Heart left ventricle (tissue), 16 donors: ENCODE measurements at regions not wholly inside any gene's neighbourhood (a gene's known extent, or its start where the extent isn't known, plus 50 kb on each side); places are given as distances from the start of the nearest gene placed in this dataset.

Source experiments
- ATAC-seq, 4 donors: fragments of 200-7000 bp; cut with Tn5 transposase; one replicate each; pipeline ENCODE4 v1.9.1; 2020 to 2022; ENCODE audit warnings: moderate library complexity in 4 of 4, mild to moderate bottlenecking in 3 of 4, moderate number of reproducible peaks in 1 of 4
- DNase-seq, 5 donors: peaks; one replicate each; pipeline ENCODE4 v3.0.0-alpha.2; 2020
- H3K27ac ChIP-seq, 12 donors: fragments of 200-600 bp; sonication (generic) in 4 of 12; one replicate each; pipeline versions ENCODE4 v1.5.0 to v1.8.0; 2016 to 2022; ENCODE audit warnings: mild to moderate bottlenecking in 2 of 12
- H3K27me3 ChIP-seq, 9 donors: fragments of 200-600 bp; sonication (generic) in 2 of 9; one replicate each; pipeline versions ENCODE4 v1.5.1 to v1.8.0; 2016 to 2022; ENCODE audit warnings: mild to moderate bottlenecking in 3 of 9
- H3K36me3 ChIP-seq, 9 donors: fragments of 200-600 bp; sonication (generic) in 2 of 9; one replicate each; pipeline versions ENCODE4 v1.5.0 to v1.8.0; 2018 to 2022; ENCODE audit warnings: mild to moderate bottlenecking in 2 of 9
- H3K4me1 ChIP-seq, 12 donors: fragments of 200-600 bp; sonication (generic) in 4 of 12; one replicate each; pipeline versions ENCODE4 v1.5.0 to v1.8.0; 2016 to 2022; ENCODE audit warnings: mild to moderate bottlenecking in 3 of 12
- H3K4me3 ChIP-seq, 12 donors: fragments of 200-600 bp; sonication (generic) in 4 of 12; one replicate each; pipeline versions ENCODE4 v1.5.0 to v1.8.0; 2017 to 2022; ENCODE audit warnings: mild to moderate bottlenecking in 9 of 12, moderate library complexity in 4 of 12
- H3K9me3 ChIP-seq, 12 donors: fragments of 200-600 bp; sonication (generic) in 4 of 12; one replicate each; pipeline versions ENCODE4 v1.5.0 to v1.8.0; 2016 to 2022; ENCODE audit warnings: mild to moderate bottlenecking in 1 of 12
- POLR2A ChIP-seq, 2 donors: fragments of 450-650 bp; IDR thresholded peaks; one replicate each; pipeline ENCODE4 v1.6.1; 2017; ENCODE audit warnings: antibody characterized with exemption in 2 of 2, mild to moderate bottlenecking in 2 of 2, moderate library complexity in 2 of 2
- WGBS, 4 donors: extraction: QIAGEN DNeasy Blood & Tissue Kit in 2 of 4; methylation state at CpG; one replicate each; pipeline versions ENCODE4 v1.1.5 to v1.1.7; 2013 to 2018; 5-methylcytosine and 5-hydroxymethylcytosine counted together
- intact Hi-C, 10 donors: fragments of 100-400 bp; cut with DNase I; formaldehyde crosslinking; loops; one replicate each; pipeline versions ENCODE4 v1.11.1 to v1.14.2; 2022
- TF ChIP-seq, protein P1 (sequence below), 12 donors: fragments of 200-600 bp; sonication (generic) in 4 of 12; IDR thresholded peaks; one replicate each; pipeline versions ENCODE4 v1.5.0 to v1.8.0; 2018 to 2022; ENCODE audit warnings: antibody characterized with exemption in 12 of 12, mild to moderate bottlenecking in 5 of 12
- donor health status: ischemic (EF 13 %, LVEDD 7.1; RV severe dilation, severe dysfunction).
- donor health status: healthy with polysubstance abuse.
- donor health status: DM: no; HTN: yes; CAD: no.
- donor health status: DM: no; HTN: no; CAD: no.
- donor health status: ischemic (EF 25% LVEDD 6.9; RV normal size, moderate dysfunction).
- donor health status: ischemic (EF 25% LVEDD 5.7; RV mildly dilated, moderate dysfunction).
- donor health status: healthy.
- donor health status: DM: yes; HTN: yes; CAD: no.
- donor health status: ischemic (EF 35%, LVEDD 5.7; RV mildly dilated, moderate dysfunction).
- donor health status: nonischemic (EF 11% LVEDD 7.7; RV severe dilation, severe dysfunction).
- donor health status: DM: yes; HTN: yes; CAD: no.
- donor health status: PGD.
- donor health status: ischemic (EF 29% LVEDD 5.4; RV normal size, mild dysfunction).
- donor health status: nonischemic (EF 23%, LVEDD 6.1; RV moderate dilation, normal function).

DNA sequence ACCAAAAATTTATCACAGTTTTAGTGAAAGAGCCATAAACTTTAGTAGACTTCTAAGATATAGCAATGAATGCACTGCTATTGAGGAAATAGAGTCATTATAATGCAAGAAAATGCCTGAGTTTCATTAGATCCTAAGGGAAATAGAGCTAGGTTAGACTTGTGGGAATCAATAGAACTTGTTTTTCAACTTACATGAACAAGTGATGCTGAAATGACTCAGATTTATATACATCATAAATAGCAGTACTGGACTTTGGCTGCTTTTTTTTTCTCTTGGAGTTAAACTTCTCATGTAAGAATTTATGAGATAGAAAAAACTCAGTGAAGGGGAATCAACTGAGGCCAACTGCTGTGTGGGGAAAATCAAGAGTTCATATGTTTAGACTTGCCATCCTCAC, 216.5 kb upstream of the AADAT start:
- H3K27ac ChIP-seq = no peak overlapping the region
- H3K36me3 ChIP-seq = no peaks in the 10 kb centered on the region
- no peaks in the 10 kb centered on the region for H3K9me3 ChIP-seq
- intact Hi-C loops = no loop called here
- no peak for TF ChIP-seq POLR2A (IDR thresholded peaks at IDR 0.05)
- TF ChIP-seq, protein P1, sequence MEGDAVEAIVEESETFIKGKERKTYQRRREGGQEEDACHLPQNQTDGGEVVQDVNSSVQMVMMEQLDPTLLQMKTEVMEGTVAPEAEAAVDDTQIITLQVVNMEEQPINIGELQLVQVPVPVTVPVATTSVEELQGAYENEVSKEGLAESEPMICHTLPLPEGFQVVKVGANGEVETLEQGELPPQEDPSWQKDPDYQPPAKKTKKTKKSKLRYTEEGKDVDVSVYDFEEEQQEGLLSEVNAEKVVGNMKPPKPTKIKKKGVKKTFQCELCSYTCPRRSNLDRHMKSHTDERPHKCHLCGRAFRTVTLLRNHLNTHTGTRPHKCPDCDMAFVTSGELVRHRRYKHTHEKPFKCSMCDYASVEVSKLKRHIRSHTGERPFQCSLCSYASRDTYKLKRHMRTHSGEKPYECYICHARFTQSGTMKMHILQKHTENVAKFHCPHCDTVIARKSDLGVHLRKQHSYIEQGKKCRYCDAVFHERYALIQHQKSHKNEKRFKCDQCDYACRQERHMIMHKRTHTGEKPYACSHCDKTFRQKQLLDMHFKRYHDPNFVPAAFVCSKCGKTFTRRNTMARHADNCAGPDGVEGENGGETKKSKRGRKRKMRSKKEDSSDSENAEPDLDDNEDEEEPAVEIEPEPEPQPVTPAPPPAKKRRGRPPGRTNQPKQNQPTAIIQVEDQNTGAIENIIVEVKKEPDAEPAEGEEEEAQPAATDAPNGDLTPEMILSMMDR (IDR thresholded peaks at IDR 0.05) = no peak
- H3K4me1 ChIP-seq = no peaks in the 10 kb centered on the region
- ATAC-seq = no peak
- H3K27me3 ChIP-seq = no peaks in the 10 kb centered on the region
- DNase-seq = no peak
- no peak overlapping the region for H3K4me3 ChIP-seq

DNA sequence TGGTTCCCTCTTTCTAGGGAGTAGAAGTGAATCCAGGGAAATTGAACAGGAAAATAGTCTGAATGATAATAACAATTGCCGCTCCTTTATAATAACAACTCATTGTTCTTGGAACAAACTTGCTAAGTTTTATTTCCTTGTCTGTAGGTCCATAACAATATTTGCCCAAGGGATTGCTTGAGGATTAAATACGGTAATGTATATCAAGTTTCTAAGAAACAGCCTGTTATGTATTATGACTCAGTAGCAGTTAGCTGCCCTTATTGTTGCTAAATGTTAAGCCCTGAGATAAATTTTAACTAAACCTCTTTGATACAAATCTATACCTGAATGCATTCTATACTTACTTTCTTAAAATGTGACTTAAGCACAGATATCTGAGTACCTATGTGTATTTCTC, 215.9 kb upstream of the AADAT start:
- intact Hi-C loops = no loop called here
- DNase-seq (no peak), ATAC-seq (no peak)
- Histone ChIP-seq H3K9me3 (no peaks in the 10 kb centered on the region), H3K27ac (no peak overlapping the region), H3K4me3 (no peak overlapping the region), H3K4me1 (no peaks in the 10 kb centered on the region), H3K27me3 (no peaks in the 10 kb centered on the region), H3K36me3 (no peaks in the 10 kb centered on the region)
- TF ChIP-seq, protein P1 (IDR thresholded peaks at IDR 0.05) = no peak
- TF ChIP-seq POLR2A (IDR thresholded peaks at IDR 0.05) = no peak
- 66 to 75% (median 68%) methylated on average over 2 of the region's 2 CpGs for WGBS, 4 donors

DNA sequence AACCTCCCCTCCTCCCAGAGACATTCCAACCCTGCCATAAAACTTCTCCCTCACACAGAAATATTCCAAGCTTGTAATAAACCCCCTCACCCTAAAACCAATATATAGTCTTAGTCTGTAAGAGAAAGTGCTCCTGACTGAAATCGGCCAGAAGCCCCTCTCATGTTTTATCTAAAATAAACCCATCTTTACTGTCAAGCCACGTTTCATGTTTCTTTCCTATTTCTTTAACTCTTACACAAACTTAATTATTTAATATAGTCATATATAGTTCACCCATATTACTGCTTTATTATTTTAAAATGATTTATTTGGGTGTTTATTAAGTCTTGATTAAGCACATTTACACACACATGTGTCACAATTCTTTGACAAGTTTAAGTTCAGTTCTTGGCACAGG, 191.3 kb upstream of the AADAT start:
- TF ChIP-seq, protein P1 (IDR thresholded peaks at IDR 0.05) = no peak
- TF ChIP-seq POLR2A (IDR thresholded peaks at IDR 0.05) = no peak
- Histone ChIP-seq H3K27ac (no peak overlapping the region), H3K27me3 (peaks cover 0 to 4% (median 0%) of the 10 kb centered on the region in 9 donors), H3K4me3 (no peak overlapping the region), H3K9me3 (peaks cover 0 to 16% (median 8%) of the 10 kb centered on the region in 12 donors), H3K4me1 (no peaks in the 10 kb centered on the region), H3K36me3 (no peaks in the 10 kb centered on the region)
- 63 to 81% (median 69%) methylated on average over 2 of the region's 2 CpGs for WGBS, 4 donors
- no peak for DNase-seq
- intact Hi-C loops = no loop called here
- ATAC-seq = no peak

DNA sequence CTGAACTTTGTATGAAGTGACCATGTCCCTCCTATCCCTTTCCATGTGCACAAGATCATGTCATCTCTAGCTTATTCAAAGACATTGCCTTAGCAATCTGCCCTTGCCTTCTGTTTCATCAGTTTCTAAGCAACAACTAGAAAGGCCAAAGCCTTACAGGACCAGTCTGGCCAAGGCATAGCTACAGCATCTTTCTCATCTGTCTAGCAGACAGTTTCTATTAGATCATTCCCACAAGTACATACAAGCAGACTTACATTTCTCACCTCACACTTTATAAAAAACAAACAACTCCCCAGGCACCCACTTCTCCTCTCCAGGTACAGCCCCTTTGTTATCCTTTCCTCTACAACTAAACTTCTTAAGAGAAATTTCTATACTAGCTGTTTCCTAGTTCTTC, 188.7 kb upstream of the AADAT start:
- no peak overlapping the region for H3K27ac ChIP-seq
- H3K4me1 ChIP-seq = no peaks in the 10 kb centered on the region
- no peaks in the 10 kb centered on the region for H3K36me3 ChIP-seq
- H3K4me3 ChIP-seq = no peak overlapping the region
- intact Hi-C loops = no loop called here
- ATAC-seq = no peak
- DNase-seq = no peak
- peaks cover 0 to 16% (median 8%) of the 10 kb centered on the region in 12 donors for H3K9me3 ChIP-seq
- H3K27me3 ChIP-seq = no peaks in the 10 kb centered on the region
- TF ChIP-seq, protein P1 (IDR thresholded peaks at IDR 0.05) = no peak
- no peak for TF ChIP-seq POLR2A (IDR thresholded peaks at IDR 0.05)
